Right cardiac atrium (tissue), 5 donors: ENCODE measurements at regions not wholly inside any gene's neighbourhood (a gene's known extent, or its start where the extent isn't known, plus 50 kb on each side); places are given as distances from the start of the nearest gene placed in this dataset.

Experiments used
- ATAC-seq, 2 donors: fragments of 200-7000 bp; cut with Tn5 transposase; one replicate each; pipeline versions ENCODE4 v1.8.0 to v1.9.1; 2020; ENCODE audit warnings: moderate library complexity in 2 of 2, mild to moderate bottlenecking in 1 of 2
- DNase-seq, 3 donors: peaks; one replicate each; pipeline ENCODE4 v3.0.0-alpha.2; 2020
- H3K27ac ChIP-seq: one replicate; pipeline ENCODE4 v1.5.1; 2013; ENCODE audit warnings: mild to moderate bottlenecking, low read length, control low read depth, moderate library complexity
- H3K27me3 ChIP-seq: one replicate; pipeline ENCODE4 v1.6.1; 2013; ENCODE audit not compliant: control insufficient read depth, insufficient read depth
- H3K4me1 ChIP-seq: one replicate; pipeline ENCODE4 v1.6.1; 2013; ENCODE audit warnings: low read length; ENCODE audit not compliant: control insufficient read depth, insufficient read depth
- H3K4me3 ChIP-seq: one replicate; pipeline ENCODE4 v1.5.1; 2013; ENCODE audit warnings: low read length, control low read depth
- H3K9me3 ChIP-seq: one replicate; pipeline ENCODE4 v1.6.1; 2013; ENCODE audit warnings: low read length; ENCODE audit not compliant: control insufficient read depth
- whole genome bisulfite sequencing: extraction: QIAGEN DNeasy Blood & Tissue Kit; methylation state at CpG from one replicate; pipeline ENCODE4 v1.1.7; 2013; 5-methylcytosine and 5-hydroxymethylcytosine counted together
- intact Hi-C, 4 donors: fragments of 100-400 bp; cut with DNase I; formaldehyde crosslinking; loops; one replicate each; pipeline versions ENCODE4 v1.11.0 to v1.14.0; 2022 to 2023
- donor health status: healthy with polysubstance abuse.
- donor health status: DM: no; HTN: yes; CAD: no.
- donor health status: DM: no; HTN: no; CAD: no.
- donor health status: DM: no; HTN: yes; CAD: no; lungs with severe emphysema.
- donor health status: DM: yes; HTN: yes; CAD: no.

GRCh38 chr3:168617658-168618057, 521.9 kb upstream of the GOLIM4 start:
- intact Hi-C loops = loop anchor here in 1 of 4 donors (10.0 kb wide), 1 partner anchor 103 kb away; no protein-coding TSS in a partner anchor
- H3K27ac ChIP-seq = no peak overlapping the region
- no peaks in the 10 kb centered on the region for H3K27me3 ChIP-seq
- no peak for ATAC-seq
- H3K4me3 ChIP-seq = no peak overlapping the region
- no peaks in the 10 kb centered on the region for H3K4me1 ChIP-seq
- H3K9me3 ChIP-seq = no peaks in the 10 kb centered on the region
- DNase-seq = no peak

- no peak for ATAC-seq
- no peaks in the 10 kb centered on the region for H3K27me3 ChIP-seq
- no peak overlapping the region for H3K4me3 ChIP-seq
- intact Hi-C loops = loop anchor here in 1 of 4 donors (10.0 kb wide), 1 partner anchor 102 kb away; no protein-coding TSS in a partner anchor
- H3K4me1 ChIP-seq = no peaks in the 10 kb centered on the region
- no peak for DNase-seq
- H3K9me3 ChIP-seq = no peaks in the 10 kb centered on the region
- H3K27ac ChIP-seq = no peak overlapping the region
- 70% methylated on average over 3 of the region's 3 CpGs for WGBS
Measured at GRCh38 chr3:168616915-168617314, 521.2 kb upstream of the GOLIM4 start.

- ATAC-seq (no peak), DNase-seq (no peak)
- WGBS = 43% methylated on average over 2 of the region's 2 CpGs
- H3K4me1 ChIP-seq = no peaks in the 10 kb centered on the region
- no peaks in the 10 kb centered on the region for H3K27me3 ChIP-seq
- intact Hi-C loops = loop anchor here in 1 of 4 donors (10.0 kb wide), 1 partner anchor 101 kb away; no protein-coding TSS in a partner anchor
- H3K27ac ChIP-seq = no peak overlapping the region
- H3K4me3 ChIP-seq = no peak overlapping the region
- no peaks in the 10 kb centered on the region for H3K9me3 ChIP-seq
Measured at GRCh38 chr3:168615493-168616020, 519.8 kb upstream of the GOLIM4 start.

GRCh38 chr3:168613151-168613550, 517.4 kb upstream of the GOLIM4 start:
- intact Hi-C loops = loop anchor here in 1 of 4 donors (10.0 kb wide), 1 partner anchor 98 kb away; no protein-coding TSS in a partner anchor
- Histone ChIP-seq H3K27ac (no peak overlapping the region), H3K9me3 (no peaks in the 10 kb centered on the region), H3K4me1 (no peaks in the 10 kb centered on the region), H3K27me3 (no peaks in the 10 kb centered on the region), H3K4me3 (no peak overlapping the region)
- DNase-seq (no peak), ATAC-seq (no peak)
- WGBS = 33% methylated on average over 5 of the region's 5 CpGs

GRCh38 chr3:168612671-168613070, 516.9 kb upstream of the GOLIM4 start:
- intact Hi-C loops = loop anchor here in 1 of 4 donors (10.0 kb wide), 1 partner anchor 98 kb away; no protein-coding TSS in a partner anchor
- Histone ChIP-seq H3K27me3 (no peaks in the 10 kb centered on the region), H3K4me3 (no peak overlapping the region), H3K27ac (no peak overlapping the region), H3K4me1 (no peaks in the 10 kb centered on the region), H3K9me3 (no peaks in the 10 kb centered on the region)
- DNase-seq (no peak), ATAC-seq (no peak)
- WGBS = 71% methylated on average over 5 of the region's 5 CpGs

- intact Hi-C loops = loop anchor here in 1 of 4 donors (10.0 kb wide), 1 partner anchor 97 kb away; no protein-coding TSS in a partner anchor
- Histone ChIP-seq H3K27ac (no peak overlapping the region), H3K27me3 (no peaks in the 10 kb centered on the region), H3K4me1 (no peaks in the 10 kb centered on the region), H3K4me3 (no peak overlapping the region), H3K9me3 (no peaks in the 10 kb centered on the region)
- WGBS = 80% methylated on average over 1 of the region's 1 CpG
- ATAC-seq (no peak), DNase-seq (no peak)
Measured at GRCh38 chr3:168611826-168612225, 516.1 kb upstream of the GOLIM4 start.

- DNase-seq = no peak
- WGBS = 71% methylated on average over 3 of the region's 3 CpGs
- intact Hi-C loops = no loop called here
- no peak for ATAC-seq
- Histone ChIP-seq H3K27me3 (no peaks in the 10 kb centered on the region), H3K4me3 (no peak overlapping the region), H3K4me1 (no peaks in the 10 kb centered on the region), H3K9me3 (no peaks in the 10 kb centered on the region), H3K27ac (no peak overlapping the region)
Measured at GRCh38 chr3:168608926-168609325, 513.2 kb upstream of the GOLIM4 start.

GRCh38 chr3:168604767-168605166, 509.0 kb upstream of the GOLIM4 start:
- no peaks in the 10 kb centered on the region for H3K27me3 ChIP-seq
- no peak overlapping the region for H3K27ac ChIP-seq
- DNase-seq (no peak), ATAC-seq (no peak)
- intact Hi-C loops = no loop called here
- no peak overlapping the region for H3K4me3 ChIP-seq
- no peaks in the 10 kb centered on the region for H3K4me1 ChIP-seq
- H3K9me3 ChIP-seq = no peaks in the 10 kb centered on the region
- 74% methylated on average over 3 of the region's 3 CpGs for WGBS

GRCh38 chr3:168598250-168598649, 502.5 kb upstream of the GOLIM4 start:
- no peak overlapping the region for H3K4me3 ChIP-seq
- DNase-seq (no peak), ATAC-seq (no peak)
- H3K27ac ChIP-seq = no peak overlapping the region
- intact Hi-C loops = no loop called here
- no peaks in the 10 kb centered on the region for H3K9me3 ChIP-seq
- H3K4me1 ChIP-seq = no peaks in the 10 kb centered on the region
- H3K27me3 ChIP-seq = no peaks in the 10 kb centered on the region
- WGBS = 94% methylated on average over 2 of the region's 2 CpGs

GRCh38 chr3:168596175-168596823, 500.6 kb upstream of the GOLIM4 start:
- ATAC-seq (no peak), DNase-seq (no peak)
- Histone ChIP-seq H3K4me3 (no peak overlapping the region), H3K27me3 (no peaks in the 10 kb centered on the region), H3K4me1 (no peaks in the 10 kb centered on the region), H3K27ac (no peak overlapping the region), H3K9me3 (no peaks in the 10 kb centered on the region)
- intact Hi-C loops = no loop called here
- 80% methylated on average over 1 of the region's 1 CpG for WGBS

- no peak overlapping the region for H3K27ac ChIP-seq
- H3K4me3 ChIP-seq = no peak overlapping the region
- WGBS = 59% methylated on average over 2 of the region's 2 CpGs
- intact Hi-C loops = no loop called here
- ATAC-seq = no peak
- peaks cover 3% of the 10 kb centered on the region for H3K4me1 ChIP-seq
- no peaks in the 10 kb centered on the region for H3K27me3 ChIP-seq
- DNase-seq = no peak
- no peaks in the 10 kb centered on the region for H3K9me3 ChIP-seq
Measured at GRCh38 chr3:168591587-168591986, 495.9 kb upstream of the GOLIM4 start.
